ENCODE measurements at regions not wholly inside any gene's neighbourhood (a gene's known extent, or its start where the extent isn't known, plus 50 kb on each side); places are given as distances from the start of the nearest gene placed in this dataset.
A peak's percentile ranks its signal among the peaks of the same experiment; 100 is the strongest.
"Not testable (repeated sequence)": the region's sequence is repeated elsewhere in the genome, so short reads cannot be mapped to it uniquely, and the experiment has no call there.

GRCh38 chr18:44579028-44579702 lies 101.5 kb upstream of the SETBP1 start:
- DNase-seq: peak; percentile 4

DNA sequence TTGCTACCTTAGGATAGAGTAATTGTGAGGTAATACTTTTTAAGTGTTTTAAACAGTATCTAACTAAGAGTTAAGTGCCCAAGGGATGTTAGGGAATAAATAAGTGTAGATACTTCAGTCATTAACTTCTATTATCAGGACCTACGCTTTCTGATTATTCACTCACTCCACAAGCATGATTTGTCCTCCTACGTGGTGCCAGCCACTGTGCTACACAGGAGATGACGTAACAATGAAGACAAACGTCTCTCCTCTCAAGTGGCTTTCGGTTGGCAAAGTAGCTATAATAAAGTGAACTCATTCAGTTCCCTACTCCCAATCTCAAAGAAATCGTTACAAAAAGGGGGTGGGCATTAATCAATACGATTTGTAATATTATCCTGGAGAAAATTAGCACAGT lies 100.9 kb upstream of the SETBP1 start:
- DNase-seq: no peak

- no peak for DNase-seq
Observed at GRCh38 chr18:44580159-44580558, 100.5 kb upstream of the SETBP1 start.

DNA sequence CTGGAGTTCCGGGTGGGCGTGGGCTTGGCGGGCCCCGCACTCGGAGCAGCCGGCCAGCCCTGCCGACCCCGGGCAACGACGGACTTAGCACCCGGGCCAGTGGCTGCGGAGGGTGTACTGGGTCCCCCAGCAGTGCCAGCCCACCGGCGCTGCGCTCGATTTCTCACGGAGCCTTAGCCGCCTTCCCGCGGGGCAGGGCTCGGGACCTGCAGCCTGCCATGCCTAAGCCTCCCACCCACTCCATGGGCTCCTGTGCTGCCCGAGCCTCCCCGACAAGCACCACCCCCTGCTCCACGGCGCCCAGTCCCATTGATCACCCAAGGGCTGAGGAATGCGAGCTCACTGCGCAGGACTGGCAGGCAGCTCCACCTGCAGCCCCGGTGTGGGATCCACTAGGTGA lies 99.9 kb upstream of the SETBP1 start:
- not testable (repeated sequence) for DNase-seq

DNA sequence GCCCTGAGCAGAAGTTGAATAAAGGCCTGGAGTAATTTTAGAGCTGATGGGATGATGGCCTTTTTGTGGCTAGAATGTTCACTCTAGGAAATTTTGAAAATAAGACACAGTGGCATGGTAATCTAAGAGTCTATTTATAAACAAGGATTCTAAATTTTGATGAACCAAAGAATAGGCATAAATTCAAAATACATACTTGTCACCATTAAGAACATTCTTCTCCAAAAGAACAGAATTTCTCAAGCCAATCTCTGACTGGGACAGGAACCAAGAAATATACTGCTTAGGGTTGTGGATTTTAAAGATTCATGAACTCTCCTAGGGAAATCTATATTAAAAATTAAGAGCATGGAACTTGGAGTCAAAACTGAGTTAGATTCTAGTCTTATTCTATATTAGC lies 98.2 kb upstream of the SETBP1 start:
- DNase-seq: no peak

GRCh38 chr18:44584900-44585299 lies 95.8 kb upstream of the SETBP1 start:
- DNase-seq: no peak

DNA sequence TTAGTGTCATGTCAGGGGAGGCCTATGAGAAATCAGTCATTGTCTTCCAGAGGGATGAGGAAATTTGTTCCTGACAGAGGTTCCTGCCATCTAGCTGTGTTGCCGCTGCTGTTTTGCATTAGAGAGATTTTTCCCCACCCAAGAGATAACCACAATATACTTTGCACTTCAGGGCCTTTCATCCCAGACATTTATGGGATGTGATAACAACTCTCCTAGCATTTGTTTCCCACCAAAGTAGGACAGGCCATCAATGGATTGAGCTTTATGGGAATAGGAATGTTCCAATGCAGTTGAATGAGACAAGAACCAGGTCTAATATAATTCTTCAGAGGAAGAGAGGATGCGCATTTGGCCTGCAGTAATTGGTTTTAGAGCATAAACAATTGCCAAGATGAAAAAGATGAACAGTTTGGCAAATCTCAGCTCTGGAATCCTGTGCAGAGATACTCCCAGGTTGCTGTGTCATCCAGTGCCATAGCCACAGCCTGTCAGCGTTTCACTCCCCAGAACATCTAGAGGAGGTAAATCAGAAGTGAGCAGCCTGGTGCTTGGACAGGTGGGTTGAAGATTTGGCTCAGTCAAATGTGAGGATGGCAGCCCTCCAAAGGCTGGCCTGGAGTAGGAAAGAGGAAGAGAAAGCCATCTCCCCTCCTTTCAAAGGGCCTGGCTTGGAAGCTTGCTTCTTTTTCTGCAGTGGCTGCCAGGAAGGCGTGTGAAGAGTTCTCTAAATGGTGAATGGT lies 93.7 kb upstream of the SETBP1 start:
- DNase-seq: no peak

DNA sequence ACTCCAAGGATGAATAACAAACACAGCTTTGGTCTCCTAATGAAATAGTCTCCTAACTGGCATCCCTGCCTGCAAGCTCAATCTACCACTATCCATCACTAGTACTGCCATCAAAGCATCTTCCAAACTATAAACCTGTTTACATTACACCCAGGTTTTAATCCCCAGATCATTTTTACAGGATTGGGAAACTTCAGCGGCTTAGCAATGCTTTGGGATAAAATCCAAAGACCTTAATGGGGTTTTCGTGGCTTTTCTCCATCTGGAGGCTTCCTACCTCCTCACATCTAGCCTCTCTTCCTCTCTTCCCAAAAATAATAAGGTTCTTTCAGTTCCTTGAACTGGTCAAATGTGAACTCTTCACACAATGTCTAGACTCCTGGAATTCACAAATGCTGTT lies 92.2 kb upstream of the SETBP1 start:
- DNase-seq: no peak

DNA sequence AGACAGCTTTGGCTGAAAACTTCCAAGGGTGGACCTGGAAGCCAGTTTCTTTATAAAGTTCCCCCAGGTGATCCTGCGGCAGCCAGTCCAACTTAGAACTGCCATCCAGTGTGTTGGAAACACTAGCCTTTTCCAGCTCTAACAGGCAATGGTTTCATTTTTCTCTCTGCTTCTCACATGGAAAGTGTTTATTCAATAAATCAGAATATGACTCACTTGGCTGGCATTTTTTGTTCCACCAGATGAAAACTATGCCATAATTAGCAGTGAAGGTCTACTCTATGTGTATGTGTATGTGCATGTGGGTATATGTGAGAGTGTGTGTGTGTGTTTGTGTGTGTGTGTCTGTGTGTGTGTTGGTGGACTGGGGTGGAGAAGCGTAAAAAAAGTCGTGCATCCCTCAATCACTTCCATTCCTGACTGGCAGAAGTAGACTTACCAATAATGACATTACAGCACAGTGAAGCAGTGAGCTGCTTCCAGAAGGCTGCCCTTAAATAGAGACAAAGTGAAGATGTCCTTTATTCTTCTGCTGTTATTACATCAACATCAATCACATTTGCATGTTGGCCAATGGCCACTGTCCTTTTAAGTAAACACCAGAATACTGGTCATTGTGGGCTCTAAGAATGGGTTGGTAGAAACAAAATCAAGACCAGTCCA lies 90.9 kb upstream of the SETBP1 start:
- no peak for DNase-seq

- no peak for DNase-seq
Observed at GRCh38 chr18:44590956-44591670, 89.6 kb upstream of the SETBP1 start.

DNA sequence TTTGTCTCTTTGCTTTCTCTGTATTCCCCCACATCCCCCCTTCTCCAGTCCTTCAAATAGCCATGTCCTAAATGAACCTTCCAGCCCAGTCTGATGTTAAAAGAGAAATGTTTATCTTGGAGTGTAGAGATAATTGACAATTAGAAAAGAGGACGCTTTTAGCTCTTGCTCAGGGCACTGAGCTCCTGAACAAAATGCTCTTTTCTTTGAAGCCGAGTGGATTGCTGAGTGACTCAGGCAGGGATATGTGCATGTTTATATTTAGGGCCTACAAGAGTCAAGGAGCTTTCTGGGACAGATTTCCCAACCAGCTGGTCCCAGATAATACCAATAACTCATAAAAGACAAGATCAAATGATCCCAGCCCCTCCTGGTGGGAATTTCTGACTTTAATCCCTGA lies 88.0 kb upstream of the SETBP1 start:
- DNase-seq: no peak

DNA sequence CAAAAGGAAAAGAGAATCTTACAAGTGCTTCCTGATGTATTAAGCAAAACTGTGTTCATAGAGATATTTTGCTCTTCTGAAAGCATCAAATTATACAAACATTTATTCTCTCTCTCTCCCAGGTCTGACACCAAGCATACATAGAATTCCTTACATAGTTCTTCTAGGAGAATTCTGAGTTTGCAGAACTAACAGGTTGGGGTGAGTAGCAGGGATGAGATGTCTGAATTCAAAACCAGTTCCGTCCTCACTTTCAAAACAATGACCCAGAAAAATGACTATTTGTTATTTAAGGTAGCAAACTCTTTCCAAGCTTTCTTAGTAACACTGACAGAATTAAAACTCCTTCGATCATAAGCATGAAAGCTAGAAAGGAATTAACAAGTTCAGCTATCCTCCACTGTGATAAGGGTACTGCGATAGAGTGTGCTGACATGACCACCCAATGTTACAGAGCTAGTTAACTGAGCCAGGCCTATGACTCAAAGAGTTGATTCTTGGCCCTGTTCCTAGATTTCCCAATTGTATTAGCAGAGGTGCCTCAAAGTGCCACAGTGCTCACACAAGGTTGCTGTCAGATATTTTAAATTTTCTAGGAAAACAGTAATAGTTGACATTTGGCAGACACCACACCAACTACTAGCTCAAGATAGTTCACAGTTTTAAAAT lies 85.8 kb upstream of the SETBP1 start:
- DNase-seq: no peak

GRCh38 chr18:44597797-44598196 lies 82.9 kb upstream of the SETBP1 start:
- no peak for DNase-seq

- no peak for DNase-seq
Observed at GRCh38 chr18:44598514-44598913, 82.2 kb upstream of the SETBP1 start.

DNA sequence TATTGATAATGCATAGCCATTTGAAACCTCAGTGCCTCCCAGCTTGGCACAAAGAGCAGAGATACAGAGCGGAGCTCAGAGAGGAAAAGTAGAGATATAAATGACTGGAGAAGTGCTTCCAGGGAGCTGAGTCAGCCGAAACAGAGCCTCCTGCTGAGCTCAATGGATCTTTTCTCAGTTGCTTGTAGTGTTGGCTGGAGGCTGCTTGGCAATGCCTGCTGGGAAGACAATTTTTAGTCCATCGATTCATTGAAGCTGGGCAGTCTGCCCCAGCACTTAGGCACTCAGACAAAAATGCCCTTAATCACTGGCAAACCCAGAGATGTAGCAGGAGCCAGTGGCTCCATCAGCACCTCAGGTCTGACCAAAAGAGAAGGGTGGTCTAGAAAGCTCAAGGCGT lies 81.3 kb upstream of the SETBP1 start:
- DNase-seq: no peak

DNA sequence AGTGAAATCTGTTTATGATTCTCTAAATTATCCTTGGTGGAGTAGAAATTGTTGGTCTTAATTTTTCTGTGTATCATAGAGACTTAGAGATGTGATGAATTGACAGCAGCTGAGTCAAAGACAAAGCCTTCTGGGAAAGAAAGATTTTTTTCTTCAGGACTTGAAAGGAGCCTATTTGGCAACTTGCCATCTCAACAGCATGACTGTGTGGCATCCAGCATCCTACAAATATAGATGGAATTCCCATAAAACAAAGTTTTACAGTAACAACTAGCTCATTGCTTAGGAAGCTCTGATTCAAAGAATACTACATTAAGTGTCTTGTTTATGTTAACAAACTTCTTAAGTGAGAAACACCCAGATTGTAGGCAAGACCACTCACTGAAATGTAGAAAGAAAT lies 79.2 kb upstream of the SETBP1 start:
- no peak for DNase-seq

DNA sequence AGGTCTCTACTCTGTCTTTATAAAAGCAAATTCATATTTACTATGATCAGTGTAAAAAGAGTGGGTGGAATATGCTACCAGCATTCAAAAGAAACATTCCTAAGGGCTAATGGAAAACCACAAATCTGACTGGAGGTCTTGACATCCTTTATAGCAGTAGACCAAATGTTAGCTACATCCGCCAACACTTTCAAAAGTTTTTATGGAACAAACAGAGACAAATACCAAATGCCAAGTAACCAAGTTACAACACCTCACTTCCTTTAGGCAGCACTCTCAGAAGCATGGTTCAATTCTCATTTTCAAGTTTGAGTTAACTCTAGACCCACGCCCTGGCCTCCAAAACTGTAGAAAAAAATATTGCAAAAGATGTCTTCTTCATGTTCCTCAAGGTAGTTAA lies 78.3 kb upstream of the SETBP1 start:
- no peak for DNase-seq

DNA sequence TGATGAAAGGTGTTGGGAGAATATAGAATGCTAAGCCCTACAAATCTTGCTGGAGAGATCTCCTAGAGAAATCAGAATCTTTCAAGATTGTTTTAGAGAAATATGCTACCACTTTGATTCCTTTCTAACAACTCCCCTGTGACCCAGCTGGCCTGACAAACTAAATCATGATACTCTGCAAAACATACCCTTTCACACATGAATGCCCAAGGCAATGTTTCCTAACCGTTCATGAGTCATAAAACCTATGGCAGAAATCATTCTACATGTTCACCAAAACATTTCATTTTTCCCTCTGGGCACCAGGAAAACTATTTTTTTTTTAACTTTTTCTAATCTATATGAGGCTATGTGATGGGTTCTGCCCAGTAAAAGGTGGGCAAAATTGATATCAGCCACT lies 77.8 kb upstream of the SETBP1 start:
- no peak for DNase-seq

GRCh38 chr18:44609181-44609941 lies 71.3 kb upstream of the SETBP1 start:
- no peak for DNase-seq

- no peak for DNase-seq
Observed at GRCh38 chr18:44620812-44621211, 59.9 kb upstream of the SETBP1 start.

DNA sequence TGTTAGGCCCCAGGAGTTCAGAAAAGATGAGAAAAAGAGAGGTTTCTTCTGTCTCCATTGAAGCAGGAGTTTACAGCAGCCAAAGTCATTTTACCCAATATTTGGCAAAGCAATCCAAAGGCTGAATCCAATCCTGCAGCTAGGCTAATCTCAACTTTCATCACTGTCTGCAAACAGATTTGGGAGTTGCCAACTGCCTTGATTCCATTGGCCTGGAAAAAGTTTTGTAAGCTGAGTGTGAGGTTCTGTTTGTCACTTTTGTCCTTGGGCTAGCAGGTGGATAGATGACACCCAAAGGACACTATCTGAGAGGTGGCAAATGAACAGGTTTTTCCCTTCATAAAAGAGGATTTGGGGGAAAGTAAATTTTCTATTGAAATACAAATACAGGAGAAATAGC lies 56.6 kb upstream of the SETBP1 start:
- no peak for DNase-seq

DNA sequence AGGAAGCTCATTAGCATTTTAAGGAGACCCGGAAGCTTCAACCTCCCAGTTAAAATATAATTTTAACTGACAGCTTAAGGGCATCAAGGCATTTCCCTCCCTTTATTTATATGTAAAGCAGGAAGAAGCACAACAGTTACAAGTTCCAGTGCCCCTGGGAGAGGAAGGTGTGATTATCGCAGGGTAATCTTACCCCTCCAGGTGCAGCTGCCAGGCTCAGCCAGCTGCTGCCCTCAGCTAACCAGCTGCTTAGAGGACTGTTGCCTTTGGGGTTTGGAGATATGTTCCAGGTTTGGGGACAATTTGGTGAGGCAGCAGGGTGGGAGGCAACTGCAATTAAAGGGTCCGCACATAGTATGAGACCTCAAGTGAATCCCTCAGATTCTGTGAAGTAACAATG lies 55.3 kb upstream of the SETBP1 start:
- DNase-seq: no peak

Data from CD4-positive, alpha-beta T cell treated with Interleukin-21 for 1 hour (primary cell).